Fibroblast of lung (primary cell): ENCODE measurements at regions not wholly inside any gene's neighbourhood (a gene's known extent, or its start where the extent isn't known, plus 50 kb on each side); places are given as distances from the start of the nearest gene placed in this dataset.
A peak's percentile ranks its signal among the peaks of the same experiment; 100 is the strongest.

Source experiments
- DNase-seq, 2 donors: peaks; one replicate each; pipeline versions ENCODE4 v3.0.0 to v3.0.0-alpha.2; 2010; ENCODE audit warnings: low read depth in 2 of 2
- H2AFZ ChIP-seq: 2 replicates; pipeline ENCODE4 v1.5.1; 2012; ENCODE audit warnings: low read length, control low read depth, inconsistent platforms
- H3K27ac ChIP-seq: 2 replicates; pipeline ENCODE4 v1.5.1; 2011; ENCODE audit warnings: low read length, control low read depth; ENCODE audit not compliant: insufficient read depth
- H3K27me3 ChIP-seq: 2 replicates; pipeline ENCODE4 v1.5.1; 2011; ENCODE audit warnings: mild to moderate bottlenecking, low read length; ENCODE audit not compliant: control insufficient read depth, insufficient read depth
- H3K36me3 ChIP-seq: 2 replicates; pipeline ENCODE4 v1.5.1; 2011; ENCODE audit warnings: low read length; ENCODE audit not compliant: control insufficient read depth, insufficient read depth
- H3K4me1 ChIP-seq: 2 replicates; pipeline ENCODE4 v1.5.1; 2011; ENCODE audit warnings: low read length; ENCODE audit not compliant: control insufficient read depth, insufficient read depth; ENCODE audit errors: extremely low read depth
- H3K4me2 ChIP-seq: 2 replicates; pipeline ENCODE4 v1.5.1; 2011; ENCODE audit warnings: low read length, control low read depth; ENCODE audit not compliant: insufficient read depth; ENCODE audit errors: extremely low read depth
- H3K4me3 ChIP-seq, 4 experiments: fragments of 200-600 bp in 1 of 4; sonication (generic) in 1 of 4; replicated peaks in 1 of 4; 2 replicates each; pipeline ENCODE4 v1.5.1; 2011 to 2016; ENCODE audit warnings: low read length in 4 of 4, low read depth in 3 of 4, mild to moderate bottlenecking in 3 of 4, control low read depth in 2 of 4, inconsistent platforms in 1 of 4, mixed read lengths in 1 of 4; ENCODE audit not compliant: insufficient read depth in 1 of 4; ENCODE audit errors: control extremely low read depth in 1 of 4
- H3K79me2 ChIP-seq: 2 replicates; pipeline ENCODE4 v1.5.1; 2012; ENCODE audit warnings: mild to moderate bottlenecking, low read length, inconsistent platforms; ENCODE audit not compliant: control insufficient read depth, insufficient read depth
- H3K9ac ChIP-seq: 2 replicates; pipeline ENCODE4 v1.5.1; 2011; ENCODE audit warnings: mild to moderate bottlenecking, low read length, control low read depth; ENCODE audit not compliant: insufficient read depth
- H3K9me3 ChIP-seq: 2 replicates; pipeline ENCODE4 v1.5.1; 2012; ENCODE audit warnings: low read depth, low read length; ENCODE audit not compliant: control insufficient read depth, insufficient read depth
- H4K20me1 ChIP-seq: 2 replicates; pipeline ENCODE4 v1.5.1; 2011; ENCODE audit warnings: low read length; ENCODE audit not compliant: control insufficient read depth, insufficient read depth; ENCODE audit errors: extremely low read depth
- EZH2 ChIP-seq: IDR thresholded peaks from 2 replicates; pipeline ENCODE4 v1.5.1; 2012; ENCODE audit warnings: low read length, control low read depth, mild to moderate bottlenecking; ENCODE audit errors: missing control alignments
- TF ChIP-seq, protein P1 (sequence below), 2 donors: IDR thresholded peaks in 1 of 2; conservative IDR thresholded peaks in 1 of 2; 1 replicate in 1 of 2; 2 replicates in 1 of 2; pipeline ENCODE4 v1.5.1; 2011 to 2012; ENCODE audit warnings: low read length in 2 of 2, control low read depth in 1 of 2, inconsistent platforms in 1 of 2, low read depth in 1 of 2, mild to moderate bottlenecking in 1 of 2

GRCh38 chr9:107542411-107543157 is 53.0 kb upstream of the KLF4 start:
- H2AFZ ChIP-seq = no peak overlapping the region
- no peaks in the 10 kb centered on the region for H3K27me3 ChIP-seq
- H3K36me3 ChIP-seq = no peaks in the 10 kb centered on the region
- H3K27ac ChIP-seq = no peak overlapping the region
- H3K4me3 ChIP-seq = no peak overlapping the region
- no peaks in the 10 kb centered on the region for H3K4me1 ChIP-seq
- H3K79me2 ChIP-seq = no peaks in the 10 kb centered on the region
- no peak overlapping the region for H3K9ac ChIP-seq
- H3K9me3 ChIP-seq = no peaks in the 10 kb centered on the region
- no peak overlapping the region for H3K4me2 ChIP-seq
- H4K20me1 ChIP-seq = no peaks in the 10 kb centered on the region
- peak in 1 of 2 donors; percentile 9 for DNase-seq
- TF ChIP-seq EZH2 = no peak
- TF ChIP-seq, protein P1, sequence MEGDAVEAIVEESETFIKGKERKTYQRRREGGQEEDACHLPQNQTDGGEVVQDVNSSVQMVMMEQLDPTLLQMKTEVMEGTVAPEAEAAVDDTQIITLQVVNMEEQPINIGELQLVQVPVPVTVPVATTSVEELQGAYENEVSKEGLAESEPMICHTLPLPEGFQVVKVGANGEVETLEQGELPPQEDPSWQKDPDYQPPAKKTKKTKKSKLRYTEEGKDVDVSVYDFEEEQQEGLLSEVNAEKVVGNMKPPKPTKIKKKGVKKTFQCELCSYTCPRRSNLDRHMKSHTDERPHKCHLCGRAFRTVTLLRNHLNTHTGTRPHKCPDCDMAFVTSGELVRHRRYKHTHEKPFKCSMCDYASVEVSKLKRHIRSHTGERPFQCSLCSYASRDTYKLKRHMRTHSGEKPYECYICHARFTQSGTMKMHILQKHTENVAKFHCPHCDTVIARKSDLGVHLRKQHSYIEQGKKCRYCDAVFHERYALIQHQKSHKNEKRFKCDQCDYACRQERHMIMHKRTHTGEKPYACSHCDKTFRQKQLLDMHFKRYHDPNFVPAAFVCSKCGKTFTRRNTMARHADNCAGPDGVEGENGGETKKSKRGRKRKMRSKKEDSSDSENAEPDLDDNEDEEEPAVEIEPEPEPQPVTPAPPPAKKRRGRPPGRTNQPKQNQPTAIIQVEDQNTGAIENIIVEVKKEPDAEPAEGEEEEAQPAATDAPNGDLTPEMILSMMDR (conservative IDR thresholded peaks at IDR 0.05 in 1 of 2, IDR thresholded peaks at IDR 0.05 in 1 of 2; ENCODE audit: low read depth in 1 of 2, low read length in 2 of 2) = no peak

DNA sequence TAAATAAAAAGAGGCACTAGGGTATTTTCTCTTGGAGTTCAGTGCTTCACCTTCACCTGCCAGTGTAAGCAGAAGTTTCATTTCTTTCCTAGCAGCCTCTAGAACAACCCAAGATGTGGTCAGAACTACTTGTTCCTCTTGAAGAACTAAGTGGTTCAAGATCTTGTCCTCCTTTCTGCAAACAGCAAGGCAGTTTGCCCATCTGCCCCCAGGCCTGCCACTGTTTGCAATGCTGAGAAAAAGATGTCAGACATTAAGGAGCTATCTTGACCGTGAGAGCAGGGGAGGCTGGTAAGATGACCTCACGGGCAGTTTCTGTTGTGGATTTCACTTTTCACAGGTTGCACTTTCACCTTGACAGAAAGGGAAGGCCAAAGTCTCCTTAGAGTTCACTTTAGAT is 52.0 kb upstream of the KLF4 start:
- Histone ChIP-seq H2AFZ (no peak overlapping the region), H4K20me1 (no peaks in the 10 kb centered on the region), H3K4me3 (no peak overlapping the region), H3K9ac (no peak overlapping the region), H3K36me3 (no peaks in the 10 kb centered on the region), H3K27me3 (no peaks in the 10 kb centered on the region), H3K27ac (no peak overlapping the region), H3K9me3 (no peaks in the 10 kb centered on the region), H3K4me2 (no peak overlapping the region), H3K79me2 (no peaks in the 10 kb centered on the region), H3K4me1 (no peaks in the 10 kb centered on the region)
- no peak for TF ChIP-seq EZH2
- TF ChIP-seq, protein P1 (conservative IDR thresholded peaks at IDR 0.05 in 1 of 2, IDR thresholded peaks at IDR 0.05 in 1 of 2; ENCODE audit: low read depth in 1 of 2, low read length in 2 of 2) = no peak
- DNase-seq = no peak

DNA sequence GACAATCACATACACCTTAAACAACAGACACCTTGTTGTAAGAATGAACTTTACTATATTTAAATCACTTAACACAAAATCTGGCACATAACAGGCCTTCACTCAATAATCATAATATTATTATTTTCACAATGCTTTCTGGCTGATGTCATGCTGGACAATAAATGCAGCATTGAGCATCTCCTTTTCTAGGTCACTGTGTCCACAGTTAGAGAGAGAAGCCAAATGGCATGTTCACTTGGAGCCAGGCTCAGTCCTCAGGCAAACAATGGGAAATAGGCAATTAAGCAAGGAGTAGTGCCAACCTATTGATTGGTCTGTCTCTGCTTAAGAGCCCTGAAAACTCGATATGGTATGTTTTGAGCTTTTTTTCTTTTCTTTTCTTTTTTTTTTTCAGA is 50.6 kb upstream of the KLF4 start:
- peak in 1 of 2 donors; percentile 9 for DNase-seq
- Histone ChIP-seq H3K9ac (no peak overlapping the region), H4K20me1 (no peaks in the 10 kb centered on the region), H3K4me2 (no peak overlapping the region), H3K4me1 (no peaks in the 10 kb centered on the region), H3K36me3 (no peaks in the 10 kb centered on the region), H3K27ac (no peak overlapping the region), H3K9me3 (no peaks in the 10 kb centered on the region), H3K79me2 (no peaks in the 10 kb centered on the region), H2AFZ (no peak overlapping the region), H3K4me3 (no peak overlapping the region), H3K27me3 (no peaks in the 10 kb centered on the region)
- TF ChIP-seq, protein P1 (conservative IDR thresholded peaks at IDR 0.05 in 1 of 2, IDR thresholded peaks at IDR 0.05 in 1 of 2; ENCODE audit: low read depth in 1 of 2, low read length in 2 of 2) = no peak
- no peak for TF ChIP-seq EZH2
